Type B pancreatic cell (in vitro differentiated cells): ENCODE measurements at regions not wholly inside any gene's neighbourhood (a gene's known extent, or its start where the extent isn't known, plus 50 kb on each side); places are given as distances from the start of the nearest gene placed in this dataset.

Experiments
- DNase-seq: peaks from one replicate; pipeline ENCODE4 v3.0.0; 2021; ENCODE audit warnings: mixed read lengths; ENCODE audit not compliant: unreplicated experiment; ENCODE audit errors: extremely low spot score
- H3K27ac Mint-ChIP-seq: 2 replicates; pipeline ENCODE4 v1.8.0; 2021; ENCODE audit warnings: mild to moderate bottlenecking, mixed read lengths
- H3K27me3 Mint-ChIP-seq: 2 replicates; pipeline ENCODE4 v1.8.0; 2021; ENCODE audit warnings: mixed read lengths
- H3K36me3 Mint-ChIP-seq: 2 replicates; pipeline ENCODE4 v1.8.0; 2021; ENCODE audit warnings: mixed read lengths
- H3K4me1 Mint-ChIP-seq: one replicate; pipeline ENCODE4 v1.8.0; 2021; ENCODE audit warnings: mixed read lengths; ENCODE audit not compliant: unreplicated experiment
- H3K4me3 Mint-ChIP-seq: 2 replicates; pipeline ENCODE4 v1.8.0; 2021; ENCODE audit warnings: mild to moderate bottlenecking, mixed read lengths
- H3K9me3 Mint-ChIP-seq: 2 replicates; pipeline ENCODE4 v1.8.0; 2021; ENCODE audit warnings: mixed read lengths
- CTCF ChIP-seq: fragments of 200-600 bp; sonication (generic); conservative IDR thresholded peaks from 2 replicates; pipeline ENCODE4 v1.5.0; 2021; ENCODE audit warnings: antibody characterized with exemption, mild to moderate bottlenecking

- no peak for TF ChIP-seq CTCF
- peaks cover 8% of the 10 kb centered on the region for H3K27me3 Mint-ChIP-seq
- H3K9me3 Mint-ChIP-seq, result no peaks in the 10 kb centered on the region
- peaks cover 6% of the 10 kb centered on the region for H3K4me1 Mint-ChIP-seq
- no peak overlapping the region for H3K27ac Mint-ChIP-seq
- DNase-seq, result no peak
- no peaks in the 10 kb centered on the region for H3K36me3 Mint-ChIP-seq
- no peak overlapping the region for H3K4me3 Mint-ChIP-seq
Observed at GRCh38 chr15:35833581-35833980, 287.6 kb upstream of the DPH6 start.

- Mint-ChIP-seq H3K36me3 (no peaks in the 10 kb centered on the region), H3K9me3 (no peaks in the 10 kb centered on the region), H3K27me3 (peaks cover 8% of the 10 kb centered on the region), H3K4me3 (no peak overlapping the region), H3K4me1 (peaks cover 11% of the 10 kb centered on the region), H3K27ac (no peak overlapping the region)
- no peak for TF ChIP-seq CTCF
- DNase-seq, result no peak
Observed at GRCh38 chr15:35834216-35834830, 288.4 kb upstream of the DPH6 start.

- Mint-ChIP-seq H3K27ac (no peak overlapping the region), H3K27me3 (peaks cover 8% of the 10 kb centered on the region), H3K9me3 (no peaks in the 10 kb centered on the region), H3K4me3 (no peak overlapping the region), H3K36me3 (no peaks in the 10 kb centered on the region), H3K4me1 (peaks cover 11% of the 10 kb centered on the region)
- no peak for DNase-seq
- TF ChIP-seq CTCF, result no peak
Observed at GRCh38 chr15:35834866-35835265, 288.9 kb upstream of the DPH6 start.

- peaks cover 17% of the 10 kb centered on the region for H3K27me3 Mint-ChIP-seq
- peaks cover 7% of the 10 kb centered on the region for H3K4me1 Mint-ChIP-seq
- TF ChIP-seq CTCF, result no peak
- no peaks in the 10 kb centered on the region for H3K9me3 Mint-ChIP-seq
- no peak for DNase-seq
- no peaks in the 10 kb centered on the region for H3K36me3 Mint-ChIP-seq
- no peak overlapping the region for H3K4me3 Mint-ChIP-seq
- no peak overlapping the region for H3K27ac Mint-ChIP-seq
Observed at GRCh38 chr15:35838424-35839111, 292.6 kb upstream of the DPH6 start.

- no peak for DNase-seq
- Mint-ChIP-seq H3K36me3 (no peaks in the 10 kb centered on the region), H3K4me1 (peaks cover 11% of the 10 kb centered on the region), H3K9me3 (no peaks in the 10 kb centered on the region), H3K4me3 (no peak overlapping the region), H3K27me3 (peaks cover 19% of the 10 kb centered on the region), H3K27ac (no peak overlapping the region)
- TF ChIP-seq CTCF, result no peak
Observed at GRCh38 chr15:35842631-35843030, 296.7 kb upstream of the DPH6 start.
